Activated naive CD4-positive, alpha-beta T cell treated with anti-CD3 and anti-CD28 coated beads, Interleukin-2, amount 10 ng/mL, durations not matched to agents 7 days and 5 days (primary cell): ENCODE measurements at regions not wholly inside any gene's neighbourhood (a gene's known extent, or its start where the extent isn't known, plus 50 kb on each side); places are given as distances from the start of the nearest gene placed in this dataset.

Source experiments
- CTCF ChIA-PET: fragments of 350-600 bp; sonication (Branson Sonifier 250); formaldehyde crosslinking; loops from one replicate; lab custom pipeline; 2021; ENCODE audit warnings: antibody characterized with exemption; lab: Charles Lee
- DNase-seq: peaks from one replicate; pipeline ENCODE4 v3.0.0-alpha.2; 2020
- H3K27ac Mint-ChIP-seq: one replicate; pipeline ENCODE4 v1.8.0; 2021; ENCODE audit warnings: mild to moderate bottlenecking, moderate library complexity, mixed read lengths
- H3K27me3 Mint-ChIP-seq: one replicate; pipeline ENCODE4 v1.8.0; 2021; ENCODE audit warnings: mild to moderate bottlenecking, mixed read lengths
- H3K36me3 Mint-ChIP-seq: one replicate; pipeline ENCODE4 v1.8.0; 2021; ENCODE audit warnings: mixed read lengths
- H3K4me1 Mint-ChIP-seq: one replicate; pipeline ENCODE4 v1.8.0; 2021; ENCODE audit warnings: mixed read lengths
- H3K4me3 Mint-ChIP-seq: one replicate; pipeline ENCODE4 v1.8.0; 2021; ENCODE audit warnings: mild to moderate bottlenecking, moderate library complexity, mixed read lengths
- H3K9me3 Mint-ChIP-seq: one replicate; pipeline ENCODE4 v1.8.0; 2021; ENCODE audit warnings: mixed read lengths

DNA sequence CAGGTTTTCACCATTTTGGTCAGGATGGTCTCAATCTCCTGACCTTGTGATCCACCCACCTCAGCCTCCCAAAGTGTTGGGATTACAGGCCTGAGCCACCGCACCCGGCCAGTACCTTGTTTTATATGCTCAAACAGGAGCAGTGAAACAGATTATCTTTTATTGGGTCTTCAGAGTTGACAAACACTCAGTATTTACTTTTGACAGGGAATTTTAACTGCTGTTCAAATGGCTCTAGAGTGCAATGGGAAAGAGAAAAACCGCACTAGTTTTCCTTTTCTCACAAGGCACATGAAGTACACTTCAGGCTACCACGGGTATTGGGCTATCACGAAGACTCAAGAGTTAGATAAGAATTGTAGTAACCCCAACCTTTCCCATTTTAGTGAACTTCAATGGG is 471.9 kb upstream of the DAB2 start:
- Mint-ChIP-seq H3K9me3 (no peaks in the 10 kb centered on the region), H3K4me3 (no peak overlapping the region), H3K4me1 (no peaks in the 10 kb centered on the region), H3K27ac (no peak overlapping the region), H3K27me3 (no peaks in the 10 kb centered on the region), H3K36me3 (no peaks in the 10 kb centered on the region)
- no peak for DNase-seq
- CTCF ChIA-PET = no interaction called here

DNA sequence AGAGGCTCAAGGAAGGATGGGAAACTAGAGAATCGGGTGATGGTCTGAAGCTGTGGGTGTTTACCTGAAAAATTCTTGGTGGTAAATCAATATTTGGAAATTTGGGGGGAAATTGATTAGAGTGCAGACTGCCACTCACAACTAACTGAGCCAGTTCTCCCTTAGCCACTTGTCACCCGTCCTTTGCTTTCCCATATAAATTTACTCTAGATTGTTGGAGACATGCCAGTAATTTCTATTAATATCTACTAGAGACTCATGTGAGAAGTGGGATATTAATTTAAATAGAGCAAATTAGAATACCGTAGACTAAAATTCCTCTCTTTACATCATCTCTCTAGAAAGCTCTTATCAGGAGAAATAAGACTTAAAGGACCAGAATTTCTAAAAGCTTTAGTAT is 471.3 kb upstream of the DAB2 start:
- Mint-ChIP-seq H3K36me3 (no peaks in the 10 kb centered on the region), H3K4me1 (no peaks in the 10 kb centered on the region)

DNA sequence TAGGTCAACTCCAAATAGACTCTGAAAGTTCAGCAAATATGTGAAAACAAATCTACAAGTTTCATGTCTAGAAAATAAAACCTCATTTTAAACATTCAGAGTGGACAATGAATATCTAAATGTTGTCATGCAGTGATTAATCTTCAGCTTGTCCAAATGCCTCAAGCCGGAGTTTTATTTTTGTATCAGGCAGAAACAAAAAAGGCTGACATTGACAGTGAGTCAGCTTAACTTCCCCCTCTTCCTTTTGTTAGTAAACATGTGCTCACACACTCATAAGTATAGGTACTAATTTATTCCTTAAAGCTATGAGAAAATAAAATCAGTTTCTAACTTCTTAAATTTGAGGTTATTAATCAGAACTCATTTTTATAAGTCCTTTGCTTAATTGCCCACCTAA is 467.9 kb upstream of the DAB2 start:
- Mint-ChIP-seq H3K4me1 (no peaks in the 10 kb centered on the region), H3K36me3 (no peaks in the 10 kb centered on the region), H3K9me3 (no peaks in the 10 kb centered on the region), H3K4me3 (no peak overlapping the region), H3K27ac (no peak overlapping the region), H3K27me3 (no peaks in the 10 kb centered on the region)
- no peak for DNase-seq
- CTCF ChIA-PET = no interaction called here

More for the DNA sequence above, 471.3 kb upstream of the DAB2 start:
- H3K27me3 Mint-ChIP-seq = no peaks in the 10 kb centered on the region
- no peaks in the 10 kb centered on the region for H3K9me3 Mint-ChIP-seq
- H3K4me3 Mint-ChIP-seq = no peak overlapping the region
- no peak for DNase-seq
- no peak overlapping the region for H3K27ac Mint-ChIP-seq
- CTCF ChIA-PET = no interaction called here

DNA sequence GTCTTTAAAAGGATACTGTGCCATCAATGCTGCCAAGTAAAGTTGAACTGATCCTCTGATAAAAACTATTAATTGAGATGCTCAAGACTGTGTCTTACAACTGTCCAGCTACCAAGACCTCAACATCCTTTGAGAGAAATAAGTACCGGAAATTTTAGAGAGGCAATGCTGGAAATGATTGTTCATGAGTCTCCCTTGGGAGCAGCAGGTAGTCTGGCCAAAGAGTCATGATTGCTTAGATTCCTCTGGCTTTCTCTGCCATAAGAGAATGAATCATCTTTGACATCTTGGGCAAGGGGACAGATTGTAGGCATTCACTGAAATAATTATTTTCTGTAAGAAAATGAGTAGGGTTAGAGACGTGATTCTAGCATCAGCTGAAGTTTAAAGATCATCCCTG is 466.6 kb upstream of the DAB2 start:
- H3K4me3 Mint-ChIP-seq = no peak overlapping the region
- H3K36me3 Mint-ChIP-seq = no peaks in the 10 kb centered on the region
- no peak overlapping the region for H3K27ac Mint-ChIP-seq
- DNase-seq = no peak
- no peaks in the 10 kb centered on the region for H3K9me3 Mint-ChIP-seq
- no peaks in the 10 kb centered on the region for H3K27me3 Mint-ChIP-seq
- CTCF ChIA-PET = no interaction called here
- no peaks in the 10 kb centered on the region for H3K4me1 Mint-ChIP-seq

DNA sequence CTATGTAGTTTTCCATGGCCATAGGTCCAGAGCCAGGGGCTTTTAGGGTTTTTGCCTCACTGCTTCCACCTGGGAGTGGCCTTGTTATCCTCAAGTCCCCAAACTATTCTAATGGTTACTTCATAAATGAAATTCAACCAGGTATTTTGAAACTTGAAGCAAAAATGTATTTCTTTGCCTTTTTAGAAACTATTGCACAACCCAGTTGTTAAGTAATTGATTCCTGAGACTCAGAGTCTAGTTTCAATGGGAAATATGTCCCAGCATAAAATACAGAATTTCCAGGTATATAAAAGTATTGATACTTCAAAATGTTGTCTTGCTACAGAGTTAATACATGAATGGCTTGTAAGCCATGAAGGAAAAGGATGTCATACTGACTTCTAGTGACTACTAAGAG is 456.2 kb upstream of the DAB2 start:
- Mint-ChIP-seq H3K36me3 (no peaks in the 10 kb centered on the region), H3K4me3 (no peak overlapping the region)
- CTCF ChIA-PET = no interaction called here

DNA sequence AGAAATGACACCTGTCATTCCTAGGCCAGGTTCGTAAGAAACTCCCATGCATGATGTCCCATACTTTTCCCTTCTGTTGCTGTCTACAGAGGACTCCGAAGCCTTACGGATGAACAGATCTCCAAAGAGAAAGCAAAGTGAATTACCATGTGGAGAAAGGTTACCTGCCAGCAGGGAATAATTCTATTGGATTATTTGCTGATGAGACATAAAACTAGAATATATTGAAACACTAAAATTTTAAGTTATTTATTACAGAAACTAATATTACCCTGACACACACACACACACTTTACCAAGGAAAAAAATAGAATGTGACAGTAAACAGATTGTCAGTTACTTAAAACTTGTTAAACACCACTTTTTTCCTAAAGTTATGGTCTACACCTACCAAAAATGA is 452.7 kb upstream of the DAB2 start:
- CTCF ChIA-PET = no interaction called here
- Mint-ChIP-seq H3K27me3 (no peaks in the 10 kb centered on the region), H3K27ac (no peak overlapping the region), H3K9me3 (no peaks in the 10 kb centered on the region), H3K36me3 (no peaks in the 10 kb centered on the region), H3K4me1 (no peaks in the 10 kb centered on the region), H3K4me3 (no peak overlapping the region)
- DNase-seq = no peak

More for the DNA sequence above, 456.2 kb upstream of the DAB2 start:
- Mint-ChIP-seq H3K27me3 (no peaks in the 10 kb centered on the region), H3K27ac (no peak overlapping the region), H3K4me1 (no peaks in the 10 kb centered on the region), H3K9me3 (no peaks in the 10 kb centered on the region)
- no peak for DNase-seq

DNA sequence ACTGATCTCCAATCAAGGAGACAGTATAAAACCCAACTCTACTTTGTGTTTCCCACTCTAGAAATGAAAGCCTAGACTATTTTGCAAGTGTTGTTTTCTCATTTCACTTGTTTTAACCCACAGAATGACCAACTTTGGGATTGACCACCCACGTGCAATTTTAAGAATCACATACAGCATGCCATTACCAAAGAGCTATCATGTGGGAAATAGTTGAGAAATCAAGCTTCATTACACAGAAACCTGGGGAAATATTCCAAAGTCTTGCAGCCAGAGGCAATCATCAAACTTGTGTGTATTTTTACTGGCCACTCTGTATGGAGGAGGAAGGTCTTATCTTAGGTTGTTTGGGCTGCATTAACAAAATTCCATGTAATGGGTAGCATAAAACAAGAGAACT is 451.4 kb upstream of the DAB2 start:
- H3K4me3 Mint-ChIP-seq = no peak overlapping the region
- no peaks in the 10 kb centered on the region for H3K4me1 Mint-ChIP-seq
- no peaks in the 10 kb centered on the region for H3K9me3 Mint-ChIP-seq
- no peak for DNase-seq
- H3K27me3 Mint-ChIP-seq = no peaks in the 10 kb centered on the region
- CTCF ChIA-PET = no interaction called here
- no peaks in the 10 kb centered on the region for H3K36me3 Mint-ChIP-seq
- H3K27ac Mint-ChIP-seq = no peak overlapping the region

DNA sequence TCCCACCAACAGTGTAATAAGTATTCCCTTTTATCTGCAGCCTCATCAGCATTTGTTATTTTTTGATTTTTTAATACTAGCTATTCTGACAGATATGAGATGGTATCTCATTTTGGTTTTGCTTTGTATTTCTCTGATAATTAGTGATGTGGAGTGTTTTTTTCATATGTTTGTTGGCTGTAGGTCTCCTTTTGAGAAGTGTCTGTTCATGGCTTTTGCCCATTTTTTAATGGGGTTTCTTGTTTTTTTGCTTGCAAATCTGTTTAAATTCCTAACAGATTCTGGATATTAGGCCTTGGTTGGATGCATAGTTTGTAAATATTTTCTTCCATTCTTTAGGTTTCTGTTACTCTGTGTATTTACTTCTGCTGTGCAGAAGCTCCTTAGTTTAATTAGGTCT is 445.4 kb upstream of the DAB2 start:
- Mint-ChIP-seq H3K9me3 (peaks cover 6% of the 10 kb centered on the region), H3K27ac (no peak overlapping the region), H3K4me1 (no peaks in the 10 kb centered on the region), H3K36me3 (no peaks in the 10 kb centered on the region), H3K4me3 (no peak overlapping the region), H3K27me3 (no peaks in the 10 kb centered on the region)
- no peak for DNase-seq
- CTCF ChIA-PET = no interaction called here

DNA sequence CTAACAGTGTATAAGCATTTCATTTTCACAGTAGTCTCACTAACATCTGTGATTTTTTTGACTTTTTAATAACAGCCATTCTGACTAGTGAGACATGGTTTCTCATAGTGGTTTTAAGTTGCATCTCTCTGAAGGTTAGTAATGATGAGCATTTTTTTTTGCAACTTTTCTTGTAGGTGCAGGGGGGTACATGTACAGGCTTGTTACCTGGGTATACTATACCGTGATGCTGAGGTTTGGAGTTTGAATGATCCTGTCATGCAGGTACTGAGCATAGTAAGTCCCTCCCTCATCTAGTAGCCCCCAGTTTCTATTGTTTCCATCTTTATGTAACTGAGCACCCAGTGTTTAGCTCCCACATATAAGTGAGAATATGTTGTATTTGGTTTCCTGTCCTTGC is 444.6 kb upstream of the DAB2 start:
- Mint-ChIP-seq H3K4me1 (no peaks in the 10 kb centered on the region), H3K4me3 (no peak overlapping the region), H3K36me3 (no peaks in the 10 kb centered on the region), H3K27me3 (no peaks in the 10 kb centered on the region), H3K9me3 (peaks cover 6% of the 10 kb centered on the region), H3K27ac (no peak overlapping the region)
- CTCF ChIA-PET = no interaction called here
- DNase-seq = no peak

DNA sequence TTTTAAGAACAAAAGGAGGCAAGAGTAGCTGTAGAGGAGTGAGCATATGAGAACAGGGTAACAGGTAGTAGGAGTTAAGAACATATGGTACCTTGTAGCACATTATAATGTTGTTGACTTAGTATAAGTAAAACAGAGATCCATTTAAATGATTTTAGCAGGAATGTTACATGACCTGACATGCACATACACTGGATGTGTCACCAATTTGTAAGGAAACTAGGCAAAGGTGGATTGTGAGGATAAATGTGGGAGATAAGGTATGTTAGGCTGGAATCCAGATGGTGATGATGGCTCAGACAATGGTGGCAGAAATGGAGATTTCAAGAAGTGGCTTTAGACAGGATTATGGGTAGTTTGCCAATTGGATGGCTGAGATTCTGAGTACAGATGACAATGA is 443.1 kb upstream of the DAB2 start:
- DNase-seq = no peak
- no peaks in the 10 kb centered on the region for H3K36me3 Mint-ChIP-seq
- peaks cover 3% of the 10 kb centered on the region for H3K27me3 Mint-ChIP-seq
- no peak overlapping the region for H3K27ac Mint-ChIP-seq
- H3K4me1 Mint-ChIP-seq = no peaks in the 10 kb centered on the region
- no peak overlapping the region for H3K4me3 Mint-ChIP-seq
- CTCF ChIA-PET = no interaction called here
- H3K9me3 Mint-ChIP-seq = peaks cover 6% of the 10 kb centered on the region

DNA sequence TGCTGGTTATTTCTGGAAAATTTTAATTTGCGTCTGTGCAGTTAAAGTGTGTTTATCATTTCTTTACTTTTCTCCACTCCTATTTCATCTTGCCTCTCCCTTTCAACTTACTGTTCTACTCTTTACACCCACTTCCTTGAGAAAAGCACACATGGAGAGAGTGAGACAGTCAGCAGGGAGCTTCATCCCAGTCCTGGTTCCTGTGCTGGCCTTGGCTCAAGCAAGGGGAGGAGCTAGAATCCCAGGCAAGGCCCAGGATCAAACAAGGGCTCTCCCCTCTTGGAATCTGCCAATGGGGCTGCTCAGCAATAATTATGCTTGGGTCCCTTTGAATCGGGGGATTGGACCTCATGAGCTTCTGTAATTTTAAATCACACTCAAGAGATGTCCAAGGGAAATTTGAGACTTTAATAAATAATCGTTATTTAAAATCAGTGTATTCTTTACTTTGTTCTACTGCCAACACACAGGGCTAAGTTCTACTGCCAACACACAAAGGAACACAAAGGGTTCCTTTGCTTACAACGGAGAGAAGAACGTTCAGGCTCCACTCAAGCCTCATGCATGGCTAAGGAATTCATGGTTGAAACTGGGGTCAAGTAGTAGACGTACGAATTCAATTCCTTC is 439.3 kb upstream of the DAB2 start:
- DNase-seq = no peak
- Mint-ChIP-seq H3K9me3 (no peaks in the 10 kb centered on the region), H3K27ac (no peak overlapping the region), H3K4me3 (no peak overlapping the region), H3K4me1 (no peaks in the 10 kb centered on the region), H3K27me3 (peaks cover 3% of the 10 kb centered on the region), H3K36me3 (no peaks in the 10 kb centered on the region)
- CTCF ChIA-PET = no interaction called here

DNA sequence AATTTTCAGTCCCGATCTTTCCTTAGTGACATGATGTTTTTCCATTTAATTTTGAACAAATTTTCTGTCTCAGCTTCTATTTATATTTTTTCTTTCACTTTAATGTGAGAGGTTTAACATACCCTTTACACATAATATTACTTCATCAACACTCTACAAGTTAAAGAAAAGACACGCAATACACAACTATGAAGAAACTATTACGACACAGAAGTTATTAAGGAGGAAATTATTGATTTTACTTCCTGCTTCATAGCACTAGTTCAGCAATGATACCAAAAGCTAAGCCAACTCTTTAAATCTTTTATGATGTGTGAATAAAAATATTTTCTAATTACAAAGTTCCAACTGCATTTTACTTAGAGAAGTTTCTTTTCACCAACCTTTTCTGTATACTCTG is 432.3 kb upstream of the DAB2 start:
- Mint-ChIP-seq H3K4me1 (no peaks in the 10 kb centered on the region), H3K9me3 (no peaks in the 10 kb centered on the region), H3K4me3 (no peak overlapping the region), H3K36me3 (no peaks in the 10 kb centered on the region), H3K27ac (no peak overlapping the region), H3K27me3 (no peaks in the 10 kb centered on the region)
- no peak for DNase-seq
- CTCF ChIA-PET = no interaction called here

DNA sequence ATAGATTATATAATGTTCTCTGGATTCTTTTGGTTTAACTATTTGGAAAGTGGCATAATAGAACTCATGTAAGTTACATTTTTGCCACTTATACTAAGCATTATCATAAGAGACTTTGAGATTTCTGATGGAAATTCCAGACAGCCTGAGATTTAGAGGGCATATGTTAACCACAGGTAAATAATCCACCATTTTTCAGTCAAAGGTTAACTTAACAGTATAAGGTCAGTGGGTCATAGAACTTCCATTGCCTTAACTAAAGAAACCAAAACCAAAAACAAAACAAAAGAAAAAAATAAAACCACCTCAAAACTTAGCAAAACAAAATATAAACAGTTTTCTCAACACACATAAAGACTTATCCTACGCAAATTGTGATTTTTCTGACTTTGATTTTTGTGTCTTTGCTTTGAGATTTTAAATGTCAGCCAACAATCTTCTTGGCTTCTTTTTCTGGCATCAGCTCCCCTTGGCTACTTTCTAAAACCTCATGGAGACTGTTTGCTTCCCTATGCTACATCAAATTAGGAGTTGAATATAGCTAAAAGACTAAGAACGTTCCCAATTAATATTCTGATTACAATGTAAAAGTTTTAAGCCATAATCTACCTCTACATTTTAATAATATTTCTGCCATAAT is 430.1 kb upstream of the DAB2 start:
- Mint-ChIP-seq H3K4me3 (no peak overlapping the region), H3K27me3 (no peaks in the 10 kb centered on the region), H3K9me3 (no peaks in the 10 kb centered on the region), H3K4me1 (no peaks in the 10 kb centered on the region), H3K27ac (no peak overlapping the region), H3K36me3 (no peaks in the 10 kb centered on the region)
- DNase-seq = no peak
- CTCF ChIA-PET = no interaction called here

DNA sequence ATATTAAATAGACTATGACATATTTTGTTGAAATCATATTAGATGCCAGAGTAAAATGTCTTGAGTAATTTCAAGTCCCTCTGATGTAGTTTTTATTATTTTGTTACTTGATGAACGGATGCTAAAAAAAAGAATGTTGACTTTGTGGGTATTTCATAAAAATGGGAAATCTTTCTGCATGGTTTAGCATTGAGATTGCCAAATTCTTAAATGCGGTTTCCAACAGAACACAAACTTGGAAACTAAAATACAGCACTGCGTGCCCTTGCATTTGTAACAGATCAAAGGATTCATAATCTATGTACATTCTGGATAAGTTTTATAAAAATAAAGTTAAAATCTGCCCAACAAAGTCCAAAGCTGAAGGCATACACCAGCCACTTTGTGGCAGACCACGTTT is 425.5 kb upstream of the DAB2 start:
- Mint-ChIP-seq H3K36me3 (no peaks in the 10 kb centered on the region), H3K27me3 (no peaks in the 10 kb centered on the region), H3K4me3 (no peak overlapping the region), H3K4me1 (no peaks in the 10 kb centered on the region), H3K9me3 (no peaks in the 10 kb centered on the region), H3K27ac (no peak overlapping the region)
- no peak for DNase-seq
- CTCF ChIA-PET = no interaction called here

DNA sequence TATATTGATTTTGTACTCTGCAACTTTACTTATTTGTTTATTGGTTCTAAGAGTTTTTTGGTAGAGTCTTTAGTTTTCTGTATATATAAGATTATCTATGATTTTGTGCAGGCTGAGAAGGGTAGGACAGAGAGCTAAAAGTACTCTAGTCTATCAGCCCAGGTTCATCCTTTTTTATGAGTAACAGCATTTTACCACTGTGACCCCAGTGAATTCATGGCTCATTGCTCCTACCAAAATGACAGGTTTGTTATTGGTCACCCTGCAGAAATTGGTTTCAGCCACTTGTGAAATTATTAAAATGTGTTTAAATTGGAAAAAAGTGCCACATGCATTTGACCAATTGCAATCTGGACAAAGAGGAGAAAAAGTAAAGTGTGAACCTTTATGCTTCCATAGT is 421.4 kb upstream of the DAB2 start:
- Mint-ChIP-seq H3K9me3 (no peaks in the 10 kb centered on the region), H3K27ac (no peak overlapping the region), H3K27me3 (no peaks in the 10 kb centered on the region), H3K4me3 (no peak overlapping the region), H3K36me3 (no peaks in the 10 kb centered on the region), H3K4me1 (no peaks in the 10 kb centered on the region)
- CTCF ChIA-PET = no interaction called here
- DNase-seq = no peak
